ENCODE measurements at regions not wholly inside any gene's neighbourhood (a gene's known extent, or its start where the extent isn't known, plus 50 kb on each side); places are given as distances from the start of the nearest gene placed in this dataset.
"Not testable (repeated sequence)": the region's sequence is repeated elsewhere in the genome, so short reads cannot be mapped to it uniquely, and the experiment has no call there.

DNA sequence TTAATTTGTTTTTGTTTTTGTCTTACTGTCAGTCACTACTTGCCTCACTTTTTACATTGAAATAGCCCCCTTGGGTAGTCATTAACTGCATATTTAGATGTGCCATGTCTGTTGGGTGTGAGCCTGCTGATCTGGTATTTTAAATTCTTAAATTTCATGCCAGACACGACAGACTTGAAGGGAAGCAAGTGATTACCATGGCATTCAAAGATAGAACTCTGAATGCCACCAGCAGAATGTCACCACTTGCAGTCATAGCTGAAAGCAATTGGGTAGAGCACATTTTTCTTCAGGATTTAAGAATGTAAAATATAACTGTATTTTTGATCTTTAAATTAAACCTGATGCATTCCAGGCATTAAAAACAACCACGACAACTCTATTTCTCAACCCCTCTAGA lies 396.5 kb upstream of the ATP10A start:
- DNase-seq: no peak

DNA sequence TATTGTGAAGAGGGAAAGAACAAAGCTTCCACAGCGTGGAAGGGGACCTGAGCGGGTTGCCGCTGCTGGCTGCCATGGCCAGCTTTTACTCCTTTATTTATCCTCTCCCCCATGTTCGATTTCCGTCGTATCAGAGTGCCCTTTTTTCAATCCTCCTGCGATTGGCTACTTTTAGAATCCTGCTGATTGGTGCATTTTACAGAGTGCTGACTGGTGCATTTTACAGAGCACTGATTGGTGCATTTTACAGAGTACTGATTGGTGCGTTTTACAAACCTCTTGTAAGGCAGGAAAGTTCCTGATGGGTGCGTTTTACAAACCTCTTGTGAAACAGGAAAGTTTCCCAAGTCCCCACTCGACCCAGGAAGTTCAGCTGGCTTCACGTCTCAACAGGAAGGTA lies 381.7 kb upstream of the ATP10A start:
- not testable (repeated sequence) for DNase-seq

DNA sequence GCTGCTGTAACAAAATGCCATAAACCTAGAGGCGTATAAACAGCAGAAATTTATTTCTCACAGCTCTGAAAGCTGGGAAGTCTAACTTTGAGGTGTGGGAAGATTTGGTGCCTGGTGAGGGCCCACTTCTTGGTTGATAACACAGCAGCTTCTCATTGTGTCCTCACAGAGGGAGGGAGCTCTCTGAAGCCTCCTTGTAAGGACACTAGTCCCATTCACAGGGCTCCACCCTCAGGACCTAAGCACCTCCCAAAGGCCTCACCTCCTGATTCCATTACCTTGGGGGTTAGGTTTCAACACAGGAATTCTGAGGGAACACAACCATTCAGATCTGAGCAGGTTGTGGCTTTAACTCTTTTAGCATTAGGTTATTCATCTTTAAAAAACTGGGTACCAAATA lies 380.3 kb upstream of the ATP10A start:
- DNase-seq: no peak

GRCh38 chr15:26242565-26243071 lies 379.5 kb upstream of the ATP10A start:
- no peak for DNase-seq

DNA sequence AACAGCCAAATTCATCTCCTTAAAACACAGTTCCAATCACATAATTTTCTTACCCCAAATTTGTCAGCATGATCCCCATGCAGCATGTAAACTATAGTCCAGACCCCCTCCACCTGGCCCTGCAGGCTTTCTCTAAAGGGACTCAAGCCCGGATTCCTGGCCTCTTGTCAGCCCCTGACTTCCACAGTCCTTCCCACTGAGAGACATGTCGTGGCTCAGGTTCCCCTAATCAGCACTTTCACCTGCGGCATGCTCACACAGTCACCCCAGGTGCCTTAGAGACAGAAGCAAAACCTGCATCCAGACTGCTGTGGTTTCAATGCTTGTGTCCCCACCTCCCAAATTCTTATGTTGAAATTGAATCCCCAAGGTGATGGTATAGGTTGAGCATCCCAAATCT lies 372.7 kb upstream of the ATP10A start:
- no peak for DNase-seq

- DNase-seq: no peak
Observed at GRCh38 chr15:26234976-26235767, 372.0 kb upstream of the ATP10A start.

DNA sequence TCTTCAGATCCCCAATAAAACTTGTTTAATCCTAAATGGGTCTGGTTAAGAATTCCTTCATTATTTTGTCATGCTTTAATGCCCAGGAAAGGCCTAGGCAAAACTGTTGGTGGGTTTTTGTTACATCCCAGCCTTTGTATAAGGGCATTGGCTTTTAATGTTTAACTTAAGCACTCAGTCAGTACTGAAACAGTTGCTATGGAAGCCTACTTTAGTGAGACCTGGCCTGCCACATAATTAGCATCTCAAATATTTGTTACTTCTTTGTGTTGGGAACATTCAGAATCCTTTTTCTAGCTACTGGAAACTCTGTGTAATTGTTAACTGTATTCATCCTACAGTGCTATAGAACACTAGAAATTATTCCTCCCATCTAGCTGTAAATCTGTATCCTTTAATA lies 369.6 kb upstream of the ATP10A start:
- no peak for DNase-seq

DNA sequence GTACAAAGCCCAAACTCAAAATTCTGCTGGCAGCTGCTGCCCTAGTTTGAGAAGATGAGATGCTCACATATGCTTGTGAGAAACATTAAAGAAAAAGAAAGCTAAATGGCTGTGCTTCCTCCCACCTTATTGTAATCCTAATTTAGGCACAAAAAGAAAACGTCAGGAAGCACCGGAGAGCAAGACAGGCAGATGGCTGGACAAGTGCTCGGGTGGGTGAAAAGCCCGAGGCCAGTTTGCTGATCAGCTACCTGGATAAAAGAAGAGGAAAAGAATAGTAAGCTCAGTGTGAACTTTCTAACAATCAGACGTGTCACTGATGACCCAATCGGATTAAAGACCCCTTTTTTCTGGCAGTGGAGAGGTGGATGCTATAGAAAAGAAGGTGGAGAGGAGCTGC lies 368.0 kb upstream of the ATP10A start:
- DNase-seq: no peak

DNA sequence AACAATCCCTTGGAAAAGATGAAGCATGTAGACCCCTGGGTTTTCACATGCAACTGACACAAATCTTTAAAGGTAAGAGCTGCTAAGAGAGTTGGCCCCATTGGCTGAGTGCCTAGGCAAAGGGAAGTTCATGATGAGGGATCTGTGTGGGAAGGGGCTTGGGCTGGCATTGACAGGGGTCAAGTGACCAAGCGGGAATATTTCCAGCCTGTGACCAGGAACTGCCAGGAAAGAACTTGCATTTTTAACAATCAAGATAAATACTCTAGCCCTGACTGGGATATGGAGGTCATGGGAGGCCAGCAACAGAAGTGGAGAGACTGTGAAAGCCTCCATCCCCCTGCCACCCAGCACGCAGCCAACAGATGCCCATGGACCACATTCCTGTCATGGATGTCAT lies 361.1 kb upstream of the ATP10A start:
- DNase-seq: no peak

- DNase-seq: no peak
Observed at GRCh38 chr15:26223720-26224119, 360.6 kb upstream of the ATP10A start.

DNA sequence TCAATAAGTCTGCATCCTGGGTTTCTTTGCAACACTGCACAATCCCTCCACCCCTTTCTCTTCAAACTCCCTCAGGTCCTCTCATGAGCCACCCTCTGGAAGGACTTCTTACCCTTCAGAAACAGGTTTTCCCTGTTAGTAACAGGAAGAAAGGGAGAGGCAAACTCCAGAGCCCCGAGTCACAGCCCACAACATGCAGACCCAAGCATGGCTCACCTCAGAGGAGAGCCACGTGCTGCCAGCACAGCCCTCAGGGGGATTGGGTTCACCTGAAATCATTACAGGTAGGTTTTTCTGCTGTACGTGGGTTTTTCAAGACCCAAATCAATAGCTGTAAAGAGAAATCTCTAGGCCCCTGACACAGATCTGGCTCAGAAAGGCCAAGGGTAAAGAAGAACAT lies 359.7 kb upstream of the ATP10A start:
- DNase-seq: no peak

- DNase-seq: not testable (repeated sequence)
Observed at GRCh38 chr15:26217043-26217442, 353.9 kb upstream of the ATP10A start.

DNA sequence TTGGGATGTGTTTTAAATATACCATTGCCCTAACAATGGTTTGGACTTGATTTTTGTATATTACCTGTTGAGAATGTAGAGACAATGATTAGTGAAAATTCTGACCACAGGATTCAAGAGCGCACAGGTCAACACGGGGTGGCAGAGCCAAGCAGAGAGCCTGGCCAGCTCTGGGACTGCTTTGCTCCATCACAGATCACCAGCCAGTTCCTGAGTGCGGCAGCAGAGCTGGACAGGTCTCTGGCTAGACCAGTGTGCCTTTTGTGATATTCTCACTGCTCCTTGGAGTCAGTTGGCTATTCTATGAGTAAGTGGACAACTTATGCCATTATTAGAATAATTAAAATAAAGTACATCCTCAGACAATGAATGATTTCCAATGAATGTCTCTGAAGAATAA lies 351.2 kb upstream of the ATP10A start:
- DNase-seq: no peak

GRCh38 chr15:26213427-26213826 lies 350.3 kb upstream of the ATP10A start:
- DNase-seq: no peak

- no peak for DNase-seq
Observed at GRCh38 chr15:26212109-26212508, 349.0 kb upstream of the ATP10A start.

DNA sequence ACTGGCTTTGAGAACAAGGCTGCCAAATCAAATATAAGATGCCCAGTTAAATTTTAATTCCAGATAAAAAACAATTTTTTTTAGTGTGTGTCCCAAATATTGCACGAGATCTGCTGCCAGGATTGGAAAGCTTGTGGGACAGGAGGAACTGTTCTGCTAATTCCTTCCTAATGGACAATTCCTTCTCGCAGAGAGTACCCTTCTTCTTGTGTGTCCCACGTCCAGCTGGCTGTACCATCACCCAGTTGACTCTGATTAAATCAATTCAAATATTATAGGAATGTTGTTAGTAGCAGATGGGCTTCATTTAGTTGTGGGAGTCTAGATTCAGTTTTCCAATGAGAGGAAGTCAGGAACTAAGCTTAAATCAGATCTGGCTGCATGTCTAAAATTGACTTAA lies 347.9 kb upstream of the ATP10A start:
- no peak for DNase-seq

DNA sequence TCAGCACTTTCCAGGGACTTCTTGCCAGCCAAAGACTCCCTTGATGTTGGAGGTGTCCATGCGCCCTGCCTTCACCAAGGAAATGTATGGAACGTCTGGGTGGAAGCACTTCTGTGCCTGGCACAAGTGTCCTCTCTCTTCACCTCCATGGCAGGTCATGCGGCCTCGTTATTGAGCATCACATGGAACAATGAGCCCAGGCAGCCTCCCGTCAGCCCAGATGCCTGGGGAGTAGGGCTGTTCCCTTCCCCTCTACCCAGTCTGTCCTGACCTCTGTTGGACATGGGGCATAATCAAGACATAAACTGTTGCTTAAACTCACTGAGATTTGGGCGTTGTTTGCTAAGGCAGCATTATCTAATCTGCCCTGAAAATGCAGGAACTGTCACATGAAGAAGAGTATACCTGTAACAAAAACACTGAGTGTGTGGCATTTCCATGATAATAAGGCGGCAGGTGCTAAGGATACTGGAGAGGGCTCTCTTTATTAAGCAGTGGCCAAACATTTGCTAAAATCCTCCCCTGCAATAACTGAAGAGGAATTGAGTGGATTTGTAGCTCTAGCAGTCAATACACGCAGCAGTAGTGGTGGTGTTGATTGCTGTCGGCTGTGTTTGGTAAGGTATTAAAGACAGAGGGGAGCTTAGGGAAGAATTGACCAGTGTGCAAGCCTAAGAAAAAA lies 338.2 kb upstream of the ATP10A start:
- no peak for DNase-seq

GRCh38 chr15:26200427-26200826 lies 337.3 kb upstream of the ATP10A start:
- DNase-seq: no peak

DNA sequence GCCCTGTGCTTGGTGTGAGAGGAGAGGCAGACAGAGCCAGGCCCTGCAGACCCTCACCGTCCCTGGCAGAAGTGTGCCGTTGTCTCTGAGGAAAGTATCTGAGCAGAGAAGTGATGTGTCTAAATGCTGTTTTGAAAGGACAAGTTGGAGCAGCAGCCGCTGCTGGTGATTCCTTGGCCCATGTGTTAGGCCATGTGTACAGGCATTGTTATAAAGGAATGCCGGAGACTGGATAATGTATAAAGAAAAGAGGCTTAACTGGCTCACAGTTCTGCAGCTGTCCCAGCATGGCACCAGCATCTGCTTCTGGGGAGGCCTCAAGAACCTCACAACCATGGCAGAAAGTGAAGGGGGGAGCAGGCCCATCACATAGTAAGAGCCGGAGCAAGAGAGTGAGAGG lies 334.6 kb upstream of the ATP10A start:
- no peak for DNase-seq

DNA sequence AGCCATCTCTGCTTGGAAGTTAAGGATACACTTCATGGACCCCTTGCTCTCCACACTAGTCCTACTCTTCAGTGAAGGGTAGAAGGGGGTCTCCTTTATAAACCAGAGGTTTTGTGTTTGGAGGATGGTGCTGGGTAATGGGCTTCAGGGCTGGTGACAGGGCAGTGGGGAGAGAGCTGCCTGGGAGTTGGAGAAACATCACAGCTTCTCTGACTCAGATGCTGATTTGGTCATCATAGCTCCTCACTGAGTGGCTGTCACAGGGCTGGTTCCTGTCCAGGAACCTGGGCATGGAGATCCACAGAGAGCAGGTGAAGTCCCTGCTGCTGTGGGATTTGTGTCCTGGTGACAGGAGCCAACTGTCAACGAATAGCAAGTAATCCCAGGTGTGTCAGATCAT lies 333.9 kb upstream of the ATP10A start:
- no peak for DNase-seq

- DNase-seq: no peak
Observed at GRCh38 chr15:26191193-26191592, 328.1 kb upstream of the ATP10A start.

- DNase-seq: not testable (repeated sequence)
Observed at GRCh38 chr15:26186138-26186537, 323.0 kb upstream of the ATP10A start.

GRCh38 chr15:26182441-26182840 lies 319.3 kb upstream of the ATP10A start:
- DNase-seq: no peak

DNA sequence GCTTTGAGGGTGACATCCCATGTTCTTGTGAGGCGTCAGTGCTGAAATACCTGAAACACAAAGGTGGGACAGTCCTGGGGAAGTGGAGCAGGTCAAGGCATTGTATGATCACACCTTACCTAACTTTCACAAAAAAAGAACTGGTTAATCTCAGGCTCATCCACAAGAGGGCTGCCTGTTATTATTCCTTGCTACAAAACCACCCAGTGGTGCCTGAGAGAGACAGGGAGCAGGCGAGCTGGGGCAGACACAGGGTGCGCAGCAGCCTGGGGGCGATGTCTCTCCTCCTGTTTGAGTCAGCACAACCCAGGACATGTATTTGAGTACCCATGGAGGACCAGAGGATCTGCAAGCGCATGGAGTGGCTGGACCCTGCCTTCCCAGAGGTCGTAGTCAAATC lies 316.8 kb upstream of the ATP10A start:
- DNase-seq: no peak

Measured in CD4-positive, alpha-beta T cell treated with Interleukin-17A for 1 hour (primary cell).